GM06990 (cell line): ENCODE measurements at regions not wholly inside any gene's neighbourhood (a gene's known extent, or its start where the extent isn't known, plus 50 kb on each side); places are given as distances from the start of the nearest gene placed in this dataset.

Source experiments
- DNase-seq: peaks from one replicate; pipeline ENCODE4 v3.0.0-alpha.2; 2011; ENCODE audit not compliant: insufficient read length; ENCODE audit errors: extremely low read depth
- H3K27me3 ChIP-seq: replicated peaks from 2 replicates; pipeline ENCODE4 v1.6.0; 2011; ENCODE audit warnings: low read length; ENCODE audit not compliant: control insufficient read depth, insufficient read depth
- H3K36me3 ChIP-seq: 2 replicates; pipeline ENCODE4 v1.5.1; 2011; ENCODE audit warnings: low read length; ENCODE audit not compliant: control insufficient read depth, insufficient read depth
- H3K4me3 ChIP-seq: replicated peaks from 2 replicates; pipeline ENCODE4 v1.5.1; 2011; ENCODE audit warnings: low read depth, mild to moderate bottlenecking, control low read depth, low read length
- TF ChIP-seq, protein P1 (sequence below): IDR thresholded peaks from 2 replicates; pipeline ENCODE4 v1.5.1; 2011; ENCODE audit warnings: low read length, control low read depth, mild to moderate bottlenecking, inconsistent platforms; ENCODE audit not compliant: insufficient read depth, poor library complexity, severe bottlenecking

DNA sequence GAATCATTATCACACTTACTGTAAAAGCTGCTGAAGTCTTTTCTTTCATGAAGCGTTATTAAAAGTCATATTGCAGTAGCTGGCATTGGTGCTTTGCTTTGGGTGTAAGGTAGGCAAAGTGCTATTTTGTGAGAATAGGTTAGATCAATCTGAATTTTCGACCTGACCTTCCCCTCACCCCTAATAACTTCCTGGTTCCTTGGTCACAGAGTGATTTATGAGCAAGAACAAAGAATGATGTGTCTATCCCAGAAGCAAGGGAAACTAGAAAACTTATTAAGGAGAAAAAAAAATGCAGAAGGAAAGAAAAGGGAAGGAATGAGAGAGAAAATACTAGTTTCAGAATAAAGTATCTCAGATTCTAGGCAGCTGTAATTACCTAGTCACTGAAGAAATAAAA, 163.1 kb upstream of the MEIS1 start:
- TF ChIP-seq, protein P1, sequence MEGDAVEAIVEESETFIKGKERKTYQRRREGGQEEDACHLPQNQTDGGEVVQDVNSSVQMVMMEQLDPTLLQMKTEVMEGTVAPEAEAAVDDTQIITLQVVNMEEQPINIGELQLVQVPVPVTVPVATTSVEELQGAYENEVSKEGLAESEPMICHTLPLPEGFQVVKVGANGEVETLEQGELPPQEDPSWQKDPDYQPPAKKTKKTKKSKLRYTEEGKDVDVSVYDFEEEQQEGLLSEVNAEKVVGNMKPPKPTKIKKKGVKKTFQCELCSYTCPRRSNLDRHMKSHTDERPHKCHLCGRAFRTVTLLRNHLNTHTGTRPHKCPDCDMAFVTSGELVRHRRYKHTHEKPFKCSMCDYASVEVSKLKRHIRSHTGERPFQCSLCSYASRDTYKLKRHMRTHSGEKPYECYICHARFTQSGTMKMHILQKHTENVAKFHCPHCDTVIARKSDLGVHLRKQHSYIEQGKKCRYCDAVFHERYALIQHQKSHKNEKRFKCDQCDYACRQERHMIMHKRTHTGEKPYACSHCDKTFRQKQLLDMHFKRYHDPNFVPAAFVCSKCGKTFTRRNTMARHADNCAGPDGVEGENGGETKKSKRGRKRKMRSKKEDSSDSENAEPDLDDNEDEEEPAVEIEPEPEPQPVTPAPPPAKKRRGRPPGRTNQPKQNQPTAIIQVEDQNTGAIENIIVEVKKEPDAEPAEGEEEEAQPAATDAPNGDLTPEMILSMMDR: no peak
- Histone ChIP-seq H3K27me3 (no peaks in the 10 kb centered on the region; the same call in 1 of the 2 replicates), H3K4me3 (no peak overlapping the region), H3K36me3 (no peaks in the 10 kb centered on the region)
- no peak for DNase-seq

DNA sequence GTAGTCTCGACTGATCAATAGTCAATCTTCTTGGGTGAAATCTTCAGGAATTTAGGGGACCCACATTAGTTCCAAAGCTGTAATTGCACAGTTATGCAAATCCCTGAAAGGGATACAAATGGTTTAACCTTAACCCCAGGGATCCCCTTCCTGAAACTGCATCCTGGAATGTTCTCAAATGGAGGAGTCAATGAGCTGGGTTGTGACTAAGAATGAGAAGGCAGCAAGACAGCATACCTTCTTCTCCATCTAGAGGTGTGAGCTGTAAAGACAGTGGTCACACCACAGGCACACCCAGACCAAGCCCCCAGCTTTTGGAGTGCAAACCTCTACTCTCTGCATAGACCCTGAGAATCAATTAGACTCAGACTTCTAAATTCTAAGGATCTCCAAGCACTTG, 164.7 kb upstream of the MEIS1 start:
- H3K4me3 ChIP-seq: no peak overlapping the region
- no peaks in the 10 kb centered on the region; the same call in 1 of the 2 replicates for H3K27me3 ChIP-seq
- no peak for DNase-seq
- TF ChIP-seq, protein P1: no peak
- no peaks in the 10 kb centered on the region for H3K36me3 ChIP-seq

DNA sequence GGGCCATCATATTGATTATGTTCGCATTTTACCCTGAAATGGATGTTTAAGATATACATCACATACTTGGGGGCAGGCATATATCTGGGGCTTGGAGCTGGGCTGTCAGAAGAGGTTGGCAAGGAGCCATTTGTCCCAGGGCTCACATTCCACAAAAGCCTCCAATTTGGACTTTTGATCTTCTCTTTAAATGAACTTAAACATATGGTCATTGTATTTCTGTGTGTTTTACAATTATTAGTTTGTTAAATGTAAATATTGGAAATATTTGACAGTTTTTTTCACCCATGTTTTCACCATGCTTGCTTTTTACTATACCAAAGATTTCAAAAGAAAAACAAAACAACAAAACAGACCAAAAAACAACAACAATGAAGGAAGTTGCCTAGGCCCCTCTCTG, 165.8 kb upstream of the MEIS1 start:
- DNase-seq: no peak
- TF ChIP-seq, protein P1: no peak
- no peaks in the 10 kb centered on the region for H3K27me3 ChIP-seq
- no peak overlapping the region for H3K4me3 ChIP-seq
- H3K36me3 ChIP-seq: no peaks in the 10 kb centered on the region

DNA sequence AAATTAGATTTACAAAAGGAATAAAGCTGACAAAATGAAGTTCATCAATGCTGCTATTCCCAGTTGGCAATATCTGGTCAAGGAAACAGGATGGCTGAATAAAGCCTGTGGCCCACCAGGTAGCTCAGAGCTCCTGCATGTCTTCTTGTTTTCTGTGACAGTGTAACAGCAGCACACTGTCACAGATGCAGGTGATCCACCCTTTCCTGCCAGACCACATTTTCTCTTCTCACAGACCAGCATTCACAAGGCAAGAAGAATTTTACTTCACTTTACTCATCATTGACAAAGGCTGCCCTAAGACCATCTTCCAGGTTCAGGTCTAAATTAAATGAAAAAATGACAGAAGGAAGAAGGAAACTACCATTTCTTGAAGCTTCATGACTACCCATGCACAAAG, 166.2 kb upstream of the MEIS1 start:
- no peaks in the 10 kb centered on the region for H3K36me3 ChIP-seq
- no peak overlapping the region for H3K4me3 ChIP-seq
- no peaks in the 10 kb centered on the region for H3K27me3 ChIP-seq
- TF ChIP-seq, protein P1: no peak
- DNase-seq: no peak

DNA sequence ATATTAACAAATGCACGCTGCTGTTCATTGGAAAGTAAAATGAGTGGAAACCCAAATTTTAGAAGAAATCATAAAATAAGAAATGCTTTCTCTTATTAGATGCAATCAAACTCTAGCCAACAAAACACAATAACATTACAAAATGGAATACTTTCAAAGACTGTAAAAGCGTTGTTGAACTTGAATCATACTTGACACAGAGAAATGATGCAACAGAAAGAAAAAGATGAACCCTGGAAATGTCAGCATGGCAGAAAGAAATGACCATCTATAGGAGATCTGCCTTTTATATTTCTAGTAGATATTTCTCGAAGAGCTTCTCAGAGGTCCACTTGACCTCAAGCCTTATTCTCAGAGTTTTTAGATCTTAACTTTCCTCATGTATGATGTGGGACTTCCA, 170.6 kb upstream of the MEIS1 start:
- Histone ChIP-seq H3K27me3 (no peaks in the 10 kb centered on the region), H3K36me3 (no peaks in the 10 kb centered on the region), H3K4me3 (no peak overlapping the region)
- no peak for DNase-seq
- TF ChIP-seq, protein P1: no peak

DNA sequence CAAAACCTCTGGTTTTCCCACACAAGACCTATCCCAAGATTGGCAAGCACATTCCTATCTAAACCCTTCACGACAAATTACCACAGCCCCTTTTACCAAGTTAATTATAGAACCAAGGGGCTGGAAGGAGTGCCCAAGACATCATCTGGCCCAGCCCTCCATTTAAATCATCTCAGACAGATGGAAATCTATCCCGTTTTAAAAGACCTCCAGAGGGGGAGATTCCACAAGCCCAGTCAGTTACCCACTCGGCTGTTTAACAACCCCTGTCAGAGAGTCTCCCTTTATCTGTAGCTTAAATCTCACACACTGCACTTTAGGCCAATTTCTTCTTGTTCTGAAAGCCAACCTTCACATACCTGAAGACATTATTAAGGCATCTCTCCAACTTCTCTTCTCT, 179.1 kb upstream of the MEIS1 start:
- TF ChIP-seq, protein P1: no peak
- Histone ChIP-seq H3K4me3 (no peak overlapping the region), H3K27me3 (no peaks in the 10 kb centered on the region), H3K36me3 (no peaks in the 10 kb centered on the region)
- DNase-seq: no peak
